ENCODE measurements at regions not wholly inside any gene's neighbourhood (a gene's known extent, or its start where the extent isn't known, plus 50 kb on each side); places are given as distances from the start of the nearest gene placed in this dataset.
"Not testable (repeated sequence)": the region's sequence is repeated elsewhere in the genome, so short reads cannot be mapped to it uniquely, and the experiment has no call there.

GRCh38 chr16:15247971-15248370 lies 130.1 kb downstream of the NPIPA5 start:
- CTCF ChIA-PET; H3K9me3 ChIP-seq (ENCODE audit: control extremely low read depth in 1 of 3, control insufficient read depth in 2 of 3, insufficient read depth in 1 of 3, low read length in 2 of 3); H3K9me3 Mint-ChIP-seq (ENCODE audit: insufficient read depth); H3K36me3 ChIP-seq (replicated peaks in 1 of 2; ENCODE audit: control extremely low read depth in 1 of 2, control insufficient read depth in 1 of 2, extremely low read depth in 1 of 2, insufficient read depth in 2 of 2, low read length in 1 of 2); H3K27ac ChIP-seq (ENCODE audit: low read length in 2 of 2); H3K27ac Mint-ChIP-seq; intact Hi-C loops (cut with micrococcal nuclease); H3K4me3 Mint-ChIP-seq; H2AFZ ChIP-seq (ENCODE audit: insufficient read depth, low read depth, low read length, poor library complexity, severe bottlenecking); H3K79me2 ChIP-seq (ENCODE audit: control insufficient read depth, insufficient read depth, low read length); H3K4me1 Mint-ChIP-seq; H3K4me2 ChIP-seq (replicated peaks; ENCODE audit: low read depth, low read length, poor library complexity, severe bottlenecking); H3K9ac ChIP-seq (ENCODE audit: low read length); H3K27me3 ChIP-seq (replicated peaks in 1 of 4; ENCODE audit: control extremely low read depth in 1 of 4, control insufficient read depth in 3 of 4, insufficient read depth in 4 of 4, low read length in 3 of 4); H3K4me3 ChIP-seq (ENCODE audit: control extremely low read depth in 1 of 5, extremely low read depth in 1 of 5, insufficient read depth in 1 of 5, low read depth in 2 of 5, low read length in 4 of 5); H4K20me1 ChIP-seq (ENCODE audit: control insufficient read depth, insufficient read depth, low read length, poor library complexity, severe bottlenecking); POLR2A ChIA-PET; H3K27me3 Mint-ChIP-seq; H3K4me1 ChIP-seq (ENCODE audit: control insufficient read depth in 2 of 2, insufficient read depth in 2 of 2, low read length in 2 of 2); ATAC-seq (ENCODE audit: low read depth); DNase-seq: not testable (repeated sequence)
- WGBS (ENCODE audit: insufficient coverage): no CpG with 5 or more reads among the region's 2 CpGs

DNA sequence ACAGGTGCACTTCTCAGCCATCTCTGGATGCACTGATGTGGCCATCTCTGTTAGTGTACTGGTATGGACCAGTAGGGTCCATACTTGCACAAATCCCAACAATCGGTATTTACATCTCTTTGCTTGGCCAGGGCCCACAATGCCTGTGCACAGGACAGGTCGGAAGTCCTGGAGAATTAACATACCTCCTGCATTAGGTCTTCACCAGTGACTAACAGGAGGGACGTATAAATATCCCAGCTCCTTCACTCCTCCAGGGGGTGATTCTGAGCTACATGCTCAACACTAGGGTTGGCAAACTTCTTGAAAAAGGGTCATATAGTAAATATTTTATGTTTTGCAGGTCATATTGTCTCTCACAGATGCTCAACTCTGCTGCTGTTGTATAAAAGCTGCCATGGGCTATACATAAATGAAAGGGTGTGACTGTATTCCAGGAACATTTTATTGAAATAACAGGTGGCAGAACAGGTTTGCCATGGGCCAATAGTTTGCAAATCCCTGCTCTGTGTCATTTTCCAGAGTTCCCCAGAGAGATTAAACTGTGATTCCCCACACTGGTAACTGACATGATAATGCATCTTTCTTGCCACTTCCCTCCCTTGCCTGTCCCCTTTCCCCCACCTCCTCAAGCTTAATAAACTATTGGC lies 141.3 kb downstream of the NPIPA5 start:
- H3K27ac Mint-ChIP-seq; POLR2A ChIA-PET; H4K20me1 ChIP-seq (ENCODE audit: control insufficient read depth, insufficient read depth, low read length, poor library complexity, severe bottlenecking); intact Hi-C loops (cut with micrococcal nuclease); H3K79me2 ChIP-seq (ENCODE audit: control insufficient read depth, insufficient read depth, low read length); CTCF ChIA-PET; H2AFZ ChIP-seq (ENCODE audit: insufficient read depth, low read depth, low read length, poor library complexity, severe bottlenecking); H3K9me3 ChIP-seq (ENCODE audit: control extremely low read depth in 1 of 3, control insufficient read depth in 2 of 3, insufficient read depth in 1 of 3, low read length in 2 of 3); ATAC-seq (ENCODE audit: low read depth); DNase-seq; H3K27me3 Mint-ChIP-seq; H3K9me3 Mint-ChIP-seq (ENCODE audit: insufficient read depth); H3K4me2 ChIP-seq (replicated peaks; ENCODE audit: low read depth, low read length, poor library complexity, severe bottlenecking); H3K4me1 Mint-ChIP-seq; H3K27ac ChIP-seq (ENCODE audit: low read length in 2 of 2); H3K9ac ChIP-seq (ENCODE audit: low read length); H3K4me3 Mint-ChIP-seq; H3K27me3 ChIP-seq (replicated peaks in 1 of 4; ENCODE audit: control extremely low read depth in 1 of 4, control insufficient read depth in 3 of 4, insufficient read depth in 4 of 4, low read length in 3 of 4); H3K4me3 ChIP-seq (ENCODE audit: control extremely low read depth in 1 of 5, extremely low read depth in 1 of 5, insufficient read depth in 1 of 5, low read depth in 2 of 5, low read length in 4 of 5); H3K4me1 ChIP-seq (ENCODE audit: control insufficient read depth in 2 of 2, insufficient read depth in 2 of 2, low read length in 2 of 2); H3K36me3 ChIP-seq (replicated peaks in 1 of 2; ENCODE audit: control extremely low read depth in 1 of 2, control insufficient read depth in 1 of 2, extremely low read depth in 1 of 2, insufficient read depth in 2 of 2, low read length in 1 of 2): not testable (repeated sequence)
- WGBS (ENCODE audit: insufficient coverage): 100% methylated on average over 2 of the region's 3 CpGs

- DNase-seq; intact Hi-C loops (cut with micrococcal nuclease); H3K27ac ChIP-seq (ENCODE audit: low read length in 2 of 2); H3K9ac ChIP-seq (ENCODE audit: low read length); H3K4me1 ChIP-seq (ENCODE audit: control insufficient read depth in 2 of 2, insufficient read depth in 2 of 2, low read length in 2 of 2); H3K4me3 Mint-ChIP-seq; H3K27me3 Mint-ChIP-seq; ATAC-seq (ENCODE audit: low read depth); H3K4me1 Mint-ChIP-seq; H3K27ac Mint-ChIP-seq; H3K4me2 ChIP-seq (replicated peaks; ENCODE audit: low read depth, low read length, poor library complexity, severe bottlenecking); H3K4me3 ChIP-seq (ENCODE audit: control extremely low read depth in 1 of 5, extremely low read depth in 1 of 5, insufficient read depth in 1 of 5, low read depth in 2 of 5, low read length in 4 of 5); H3K79me2 ChIP-seq (ENCODE audit: control insufficient read depth, insufficient read depth, low read length); H3K9me3 ChIP-seq (ENCODE audit: control extremely low read depth in 1 of 3, control insufficient read depth in 2 of 3, insufficient read depth in 1 of 3, low read length in 2 of 3); H3K9me3 Mint-ChIP-seq (ENCODE audit: insufficient read depth); H4K20me1 ChIP-seq (ENCODE audit: control insufficient read depth, insufficient read depth, low read length, poor library complexity, severe bottlenecking); H3K27me3 ChIP-seq (replicated peaks in 1 of 4; ENCODE audit: control extremely low read depth in 1 of 4, control insufficient read depth in 3 of 4, insufficient read depth in 4 of 4, low read length in 3 of 4); POLR2A ChIA-PET; CTCF ChIA-PET; H2AFZ ChIP-seq (ENCODE audit: insufficient read depth, low read depth, low read length, poor library complexity, severe bottlenecking); H3K36me3 ChIP-seq (replicated peaks in 1 of 2; ENCODE audit: control extremely low read depth in 1 of 2, control insufficient read depth in 1 of 2, extremely low read depth in 1 of 2, insufficient read depth in 2 of 2, low read length in 1 of 2): not testable (repeated sequence)
- WGBS (ENCODE audit: insufficient coverage): no CpG with 5 or more reads among the region's 5 CpGs
Measured at GRCh38 chr16:15235140-15235539, 141.1 kb upstream of the RRN3 start.

DNA sequence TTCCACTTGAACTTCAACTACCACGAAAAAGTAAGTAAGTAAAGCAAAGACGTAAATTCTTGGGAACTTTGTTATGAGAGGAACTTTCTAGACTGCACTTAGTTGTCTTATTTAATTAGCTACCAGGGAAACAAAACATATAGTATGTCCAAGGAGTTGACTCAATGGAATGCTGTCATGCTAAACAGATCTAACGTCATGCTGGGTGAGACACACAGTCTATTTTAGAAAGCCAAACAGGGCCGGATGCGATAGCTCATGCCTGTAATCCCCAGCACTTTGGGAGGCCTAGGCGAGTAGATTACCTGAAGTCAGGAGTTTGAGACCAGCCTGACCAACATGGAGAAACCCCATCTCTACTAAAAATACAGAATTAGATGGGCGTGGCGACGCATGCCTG lies 140.6 kb upstream of the RRN3 start:
- DNase-seq; H4K20me1 ChIP-seq (ENCODE audit: control insufficient read depth, insufficient read depth, low read length, poor library complexity, severe bottlenecking); H3K79me2 ChIP-seq (ENCODE audit: control insufficient read depth, insufficient read depth, low read length); H3K9me3 Mint-ChIP-seq (ENCODE audit: insufficient read depth); POLR2A ChIA-PET; H3K4me3 Mint-ChIP-seq; intact Hi-C loops (cut with micrococcal nuclease); H3K4me2 ChIP-seq (replicated peaks; ENCODE audit: low read depth, low read length, poor library complexity, severe bottlenecking); H3K27me3 Mint-ChIP-seq; H3K9me3 ChIP-seq (ENCODE audit: control extremely low read depth in 1 of 3, control insufficient read depth in 2 of 3, insufficient read depth in 1 of 3, low read length in 2 of 3); H3K36me3 ChIP-seq (replicated peaks in 1 of 2; ENCODE audit: control extremely low read depth in 1 of 2, control insufficient read depth in 1 of 2, extremely low read depth in 1 of 2, insufficient read depth in 2 of 2, low read length in 1 of 2); H3K4me1 ChIP-seq (ENCODE audit: control insufficient read depth in 2 of 2, insufficient read depth in 2 of 2, low read length in 2 of 2); CTCF ChIA-PET; ATAC-seq (ENCODE audit: low read depth); H3K27ac ChIP-seq (ENCODE audit: low read length in 2 of 2); H2AFZ ChIP-seq (ENCODE audit: insufficient read depth, low read depth, low read length, poor library complexity, severe bottlenecking); H3K27me3 ChIP-seq (replicated peaks in 1 of 4; ENCODE audit: control extremely low read depth in 1 of 4, control insufficient read depth in 3 of 4, insufficient read depth in 4 of 4, low read length in 3 of 4); H3K4me3 ChIP-seq (ENCODE audit: control extremely low read depth in 1 of 5, extremely low read depth in 1 of 5, insufficient read depth in 1 of 5, low read depth in 2 of 5, low read length in 4 of 5); H3K4me1 Mint-ChIP-seq; H3K9ac ChIP-seq (ENCODE audit: low read length); H3K27ac Mint-ChIP-seq: not testable (repeated sequence)
- no CpG with 5 or more reads among the region's 9 CpGs for WGBS (ENCODE audit: insufficient coverage)

Data from B cell (primary cell).